HG02759 (cell line): ENCODE measurements at regions not wholly inside any gene's neighbourhood (a gene's known extent, or its start where the extent isn't known, plus 50 kb on each side); places are given as distances from the start of the nearest gene placed in this dataset.
"Not testable (repeated sequence)": the region's sequence is repeated elsewhere in the genome, so short reads cannot be mapped to it uniquely, and the experiment has no call there.

ENCODE experiments used
- ATAC-seq: cut with Tn5 transposase; IDR thresholded peaks from one replicate; pipeline ENCODE4 v1.9.1; 2021; ENCODE audit warnings: mild to moderate bottlenecking, moderate library complexity; ENCODE audit not compliant: unreplicated experiment

DNA sequence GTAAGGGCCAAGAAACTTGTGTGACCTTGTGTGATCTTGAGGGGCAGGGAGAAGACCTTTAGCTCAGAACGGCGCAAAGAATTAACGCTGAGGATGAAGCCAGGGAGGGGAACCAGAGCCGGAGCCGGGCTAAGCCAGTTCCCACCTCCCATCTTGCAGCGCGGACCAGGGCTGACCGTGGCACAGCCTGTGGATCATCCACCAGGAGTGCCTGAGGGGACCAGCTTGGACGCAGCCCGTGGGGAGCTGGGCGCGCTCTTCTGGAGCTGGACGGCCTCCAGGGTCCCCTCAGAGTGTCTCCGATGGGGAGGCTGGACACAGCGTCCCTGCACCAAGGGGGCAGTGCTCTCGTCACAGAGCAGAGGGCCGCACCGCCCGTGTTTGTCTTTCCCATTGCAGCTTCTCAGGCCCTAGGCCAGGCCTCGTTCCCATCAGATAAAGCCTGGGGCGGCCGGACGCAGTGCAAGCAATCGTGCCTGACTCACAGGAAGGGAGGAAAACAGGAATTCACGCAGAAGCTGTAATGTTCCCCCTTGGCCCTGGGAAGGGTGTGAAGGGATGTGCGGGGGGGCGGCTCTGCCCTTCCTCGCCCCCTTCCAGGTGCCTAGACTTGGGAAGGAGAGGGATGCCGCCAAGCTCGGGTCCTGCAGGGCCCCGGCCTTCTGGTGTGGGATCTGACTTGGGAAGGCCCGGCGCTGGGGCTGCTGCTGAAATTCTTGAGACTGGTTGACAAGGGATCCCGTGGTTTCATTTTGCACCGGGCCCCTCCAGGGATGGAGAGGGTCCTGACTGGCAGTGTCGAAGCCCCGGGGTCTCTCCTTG lies 144.9 kb downstream of the NPIPB11 start:
- not testable (repeated sequence) for ATAC-seq

- ATAC-seq: not testable (repeated sequence)
Measured at GRCh38 chr16:29260683-29261426, 145.7 kb downstream of the NPIPB11 start.

DNA sequence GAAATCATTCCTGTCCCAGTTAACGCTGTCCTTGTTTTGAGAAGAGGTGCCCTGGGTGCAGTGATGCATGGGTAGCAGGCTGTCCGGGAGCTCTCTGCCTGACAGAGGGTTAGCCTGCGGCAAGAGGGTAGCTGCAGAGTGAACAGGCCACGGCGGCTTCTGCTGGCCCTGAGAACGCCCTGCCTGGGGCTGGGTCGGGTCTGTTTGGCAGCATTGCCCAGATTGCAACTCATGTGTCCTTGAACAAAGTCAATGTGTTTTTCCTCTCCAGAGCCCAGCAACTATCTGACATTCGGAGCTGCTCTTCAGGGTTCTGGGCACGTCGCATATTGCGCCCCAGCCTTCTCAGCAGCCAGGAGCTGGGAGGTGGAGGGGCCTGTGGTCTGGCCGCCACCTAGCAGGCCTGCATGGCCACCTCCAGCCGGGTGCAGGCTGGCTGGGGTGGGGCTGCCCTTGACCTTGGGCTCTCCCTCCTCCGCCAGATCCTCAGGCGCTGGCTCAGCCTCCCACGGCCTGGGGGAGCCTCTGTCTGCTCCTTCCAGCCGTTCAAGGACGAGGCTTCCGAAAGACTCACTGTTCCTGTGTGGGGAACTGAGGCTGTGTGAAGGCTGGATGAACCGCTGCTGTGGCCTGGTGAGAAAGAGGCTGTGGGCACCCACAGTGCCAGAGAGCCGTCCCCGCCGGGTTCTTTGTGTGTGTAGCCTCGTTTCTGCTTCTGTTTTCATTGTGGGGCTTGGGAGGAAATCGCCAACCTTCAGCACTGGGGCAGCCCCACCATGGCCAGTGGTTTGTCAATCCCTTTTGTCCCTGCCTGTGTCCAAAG lies 146.7 kb downstream of the NPIPB11 start:
- ATAC-seq: not testable (repeated sequence)

DNA sequence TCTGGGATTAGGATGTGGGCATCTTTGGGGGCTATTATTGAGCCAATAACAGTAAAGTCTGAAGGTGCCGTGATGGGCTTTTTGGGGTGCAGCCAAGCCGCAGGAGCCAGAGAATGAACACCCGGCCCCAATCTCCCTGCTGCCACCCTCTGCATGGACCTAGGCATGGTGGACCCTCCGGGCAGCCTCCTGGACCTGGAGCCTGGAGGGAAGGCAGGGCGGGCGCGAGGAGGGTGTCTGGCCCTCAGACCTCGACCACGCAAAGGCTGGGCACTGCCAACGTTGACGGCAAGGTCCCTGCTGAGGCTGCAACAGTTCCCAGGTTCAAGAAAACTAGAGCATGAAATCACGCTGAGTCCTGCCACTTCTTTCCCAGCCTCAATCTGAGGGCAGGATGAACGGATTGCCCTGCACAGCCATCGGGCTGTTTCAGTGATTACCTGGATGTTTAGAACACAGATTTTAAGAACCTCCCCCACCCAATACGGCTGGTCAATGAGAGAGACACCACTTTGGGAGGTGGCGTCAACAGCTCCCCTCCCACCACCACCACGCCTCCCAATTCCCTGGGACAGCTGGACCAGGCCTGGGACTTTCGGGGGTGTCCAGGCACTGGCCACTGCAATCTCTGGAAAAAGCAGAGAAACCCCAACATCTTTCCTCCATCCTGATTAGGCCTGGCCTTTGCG lies 147.4 kb downstream of the NPIPB11 start:
- not testable (repeated sequence) for ATAC-seq

- ATAC-seq: not testable (repeated sequence)
Measured at GRCh38 chr16:29257419-29258336, 148.8 kb downstream of the NPIPB11 start.

DNA sequence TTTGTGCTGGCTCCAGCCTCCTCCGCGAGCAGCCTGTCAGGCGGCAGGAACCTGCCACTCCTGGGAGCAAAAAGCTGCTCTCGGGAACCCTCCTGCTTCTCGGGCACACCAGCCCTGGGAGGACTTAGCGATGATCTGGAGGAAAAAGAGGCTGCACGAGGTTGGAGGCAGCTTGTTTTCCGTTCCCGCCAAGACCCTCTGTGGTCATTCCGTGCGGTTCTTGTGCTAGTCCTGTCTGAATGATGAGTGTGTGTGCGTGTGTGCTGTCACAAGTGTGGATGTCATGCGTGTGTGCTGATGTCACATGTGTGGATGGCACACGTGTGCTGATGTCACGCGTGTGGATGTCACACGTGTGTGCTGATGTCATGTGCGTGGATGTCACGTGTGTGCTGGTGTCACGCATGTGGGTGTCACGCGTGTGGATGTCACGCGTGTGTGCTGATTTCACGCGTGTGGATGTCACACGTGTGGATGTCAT lies 150.0 kb downstream of the NPIPB11 start:
- ATAC-seq: no peak

DNA sequence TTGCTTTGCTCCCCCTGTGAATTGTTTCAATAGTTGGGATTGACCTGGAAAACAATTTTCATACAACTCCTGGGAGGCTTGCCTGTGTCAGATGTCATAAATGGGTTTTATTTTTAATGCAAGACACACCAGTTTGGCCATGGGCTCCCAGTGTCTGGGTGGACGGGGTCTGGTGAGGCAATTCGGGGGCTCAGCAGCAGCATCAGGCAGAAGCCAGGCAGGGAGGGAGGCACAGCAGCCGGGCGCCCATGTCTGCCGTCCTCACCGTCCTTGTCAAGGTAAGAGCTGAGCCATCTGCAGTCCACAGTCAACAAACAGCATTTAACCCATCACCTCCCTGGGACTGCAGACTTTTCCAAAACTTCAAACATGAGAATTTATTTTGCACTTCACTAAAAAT lies 150.6 kb downstream of the NPIPB11 start:
- ATAC-seq: not testable (repeated sequence)

GRCh38 chr16:29255496-29255796 lies 151.1 kb downstream of the NPIPB11 start:
- ATAC-seq: not testable (repeated sequence)

DNA sequence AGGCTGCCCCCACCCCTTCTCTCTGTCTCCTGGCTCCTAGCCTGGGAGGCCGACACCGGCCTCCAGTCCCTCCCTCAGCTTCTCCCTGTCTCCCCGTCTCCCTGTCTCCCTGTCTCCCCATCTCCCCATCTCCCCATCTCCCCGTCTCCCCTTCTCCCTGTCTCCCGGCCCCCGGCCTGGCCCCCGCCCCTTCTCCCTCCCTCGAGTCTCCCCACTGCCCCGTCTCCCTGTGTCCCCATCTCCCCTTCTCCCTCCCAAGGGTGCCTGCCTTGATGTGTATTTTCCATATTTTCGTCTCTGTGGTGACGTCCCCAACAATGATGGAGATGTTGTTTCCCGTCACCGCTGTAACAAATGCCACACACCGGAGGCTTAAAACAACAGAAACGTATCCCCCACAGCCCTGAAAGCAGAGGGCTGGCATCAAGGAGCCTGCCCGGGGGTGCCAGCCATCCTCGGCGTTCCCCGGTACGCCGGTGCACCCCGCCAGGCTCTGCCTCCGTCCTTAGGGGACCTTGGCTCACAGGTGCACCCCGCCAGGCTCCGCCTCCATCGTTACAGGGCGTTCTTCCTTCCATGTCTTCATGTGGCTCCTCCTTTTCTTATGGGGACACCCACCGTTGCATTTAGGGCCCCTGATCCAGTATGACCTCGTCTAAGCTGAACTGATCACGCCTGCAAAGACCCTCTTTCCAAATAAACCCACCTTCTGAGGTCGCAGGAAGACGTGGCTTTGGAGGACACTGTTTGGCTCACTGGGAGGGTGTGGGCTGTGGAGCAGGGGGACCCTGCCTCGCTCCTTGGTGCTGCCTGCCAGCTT lies 151.6 kb downstream of the NPIPB11 start:
- ATAC-seq: no peak

DNA sequence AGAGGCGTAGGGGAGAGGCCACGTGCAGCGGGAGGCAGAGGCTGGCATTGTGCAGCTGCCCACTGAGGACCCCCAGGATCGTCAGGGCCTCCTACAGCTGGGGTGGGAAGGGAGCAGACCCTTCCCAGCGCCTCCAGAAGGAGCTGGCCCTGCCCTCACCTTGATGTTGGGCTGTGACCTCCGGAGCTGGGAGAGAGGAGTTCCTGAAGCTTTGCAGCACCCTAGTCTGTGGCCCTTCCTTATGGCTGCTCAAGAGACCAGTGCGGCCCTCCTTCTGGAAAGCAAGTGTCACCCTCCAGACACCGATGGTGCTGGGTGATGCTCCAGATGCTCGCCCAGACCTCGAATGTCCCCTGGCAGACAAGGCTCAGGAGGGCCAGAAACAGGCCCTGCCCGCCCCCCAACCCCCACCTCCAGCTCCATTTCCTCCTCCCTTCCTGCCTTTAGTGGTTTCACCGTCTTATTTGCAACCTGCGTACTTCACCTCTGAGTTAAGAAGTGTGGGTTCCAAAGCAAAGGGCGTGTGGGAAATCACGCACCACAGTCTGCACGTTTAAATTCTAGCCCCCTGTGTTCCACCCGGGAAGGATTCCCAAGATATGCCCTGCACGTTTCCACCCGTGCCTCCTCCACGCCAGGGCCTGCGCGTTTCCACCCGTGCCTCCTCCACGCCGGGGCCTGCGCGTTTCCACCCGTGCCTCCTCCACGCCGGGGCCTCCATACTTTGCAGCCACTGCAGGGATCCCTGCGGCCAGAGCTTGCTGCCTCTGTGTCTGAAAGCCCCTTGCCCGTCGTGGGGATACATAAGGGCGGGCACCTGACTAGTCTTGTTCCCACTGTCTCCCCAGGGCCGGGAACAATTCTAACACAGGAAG lies 152.6 kb downstream of the NPIPB11 start:
- ATAC-seq: not testable (repeated sequence)

- not testable (repeated sequence) for ATAC-seq
Measured at GRCh38 chr16:29253066-29253590, 153.4 kb downstream of the NPIPB11 start.

GRCh38 chr16:29252311-29252710 lies 154.2 kb downstream of the NPIPB11 start:
- ATAC-seq: not testable (repeated sequence)

GRCh38 chr16:29251571-29252011 lies 154.9 kb downstream of the NPIPB11 start:
- not testable (repeated sequence) for ATAC-seq

DNA sequence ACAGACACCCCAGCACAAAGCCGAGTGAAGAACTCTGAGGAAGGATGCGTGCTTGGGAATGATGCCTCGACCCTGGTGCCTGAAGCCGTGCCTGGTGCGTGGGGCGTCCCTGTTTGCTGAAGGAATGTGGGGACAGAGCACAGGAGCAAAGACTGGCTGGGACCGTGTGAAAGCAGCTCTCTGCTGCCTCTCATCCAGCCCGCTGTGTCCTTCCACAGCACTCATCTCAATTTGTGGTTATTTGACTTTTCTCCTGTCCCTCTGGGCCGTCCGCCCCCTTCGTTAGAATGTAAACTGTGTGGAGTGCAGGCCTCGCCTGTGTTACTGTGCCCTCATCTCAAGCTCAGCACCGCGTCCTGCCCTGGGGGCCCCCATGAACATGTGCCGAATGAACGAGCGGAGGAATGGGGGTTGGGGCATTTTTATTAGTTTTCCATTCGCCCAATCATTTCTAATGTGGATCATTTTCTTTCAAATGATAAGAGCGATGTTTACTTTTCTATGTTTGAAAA lies 155.5 kb downstream of the NPIPB11 start:
- not testable (repeated sequence) for ATAC-seq

DNA sequence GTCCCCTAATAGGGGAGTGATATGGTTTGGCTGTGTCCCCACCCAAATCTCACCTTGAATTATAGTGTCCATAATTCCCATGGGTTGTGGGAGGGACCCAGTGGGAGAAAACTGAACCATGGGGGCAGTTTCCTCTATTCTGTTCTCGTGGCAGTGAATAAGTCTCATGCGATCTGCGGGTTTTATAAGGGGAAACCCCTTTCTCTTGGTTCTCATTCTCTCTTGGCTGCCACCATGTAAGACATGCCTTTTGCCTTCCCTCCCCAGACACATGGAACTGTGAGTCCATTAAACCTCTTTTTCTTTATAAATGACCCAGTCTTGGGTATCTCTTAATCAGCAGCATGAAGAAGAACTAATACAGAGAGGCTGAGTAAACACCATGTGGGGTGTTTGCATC lies 156.0 kb downstream of the NPIPB11 start:
- ATAC-seq: not testable (repeated sequence)

DNA sequence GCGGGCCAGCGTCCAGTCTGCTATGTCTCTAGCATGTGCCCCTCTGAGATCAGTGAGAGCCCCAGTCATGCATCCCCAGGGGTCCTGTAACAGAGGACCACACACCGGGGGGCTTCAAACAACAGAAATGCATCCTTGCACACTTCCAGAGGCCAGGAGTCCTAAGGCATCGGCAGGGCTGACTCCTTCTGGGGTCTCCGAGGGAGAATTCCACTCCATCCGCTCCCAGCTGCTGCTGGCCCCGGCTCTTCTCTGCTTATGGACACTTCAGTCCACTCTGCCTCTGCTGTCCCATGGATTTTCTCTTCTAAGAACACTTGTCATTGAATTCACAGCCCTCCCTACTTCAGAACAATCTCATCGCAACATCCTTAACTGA lies 157.6 kb downstream of the NPIPB11 start:
- not testable (repeated sequence) for ATAC-seq

- not testable (repeated sequence) for ATAC-seq
Measured at GRCh38 chr16:29248306-29248939, 158.1 kb downstream of the NPIPB11 start.
